ENCODE measurements at regions not wholly inside any gene's neighbourhood (a gene's known extent, or its start where the extent isn't known, plus 50 kb on each side); places are given as distances from the start of the nearest gene placed in this dataset.

- no TSS peak for BruUV-seq (replicated peaks)
- Histone ChIP-seq H3K4me1 (ENCODE audit: control insufficient read depth, insufficient read depth, low read length) (no peaks in the 10 kb centered on the region), H3K27ac (ENCODE audit: control insufficient read depth, insufficient read depth) (no peak overlapping the region), H3K36me3 (ENCODE audit: control insufficient read depth in 2 of 2, insufficient read depth in 2 of 2, low read length in 1 of 2) (no peaks in the 10 kb centered on the region), H3K4me3 (no peak overlapping the region), H3K27me3 (replicated peaks in 1 of 2; ENCODE audit: control insufficient read depth in 2 of 2, insufficient read depth in 2 of 2, low read length in 1 of 2) (0 out of 4 replicates have a peak, but pooled peaks cover 0 to 2% of the 10 kb centered on the region in 2 experiments), H3K4me2 (ENCODE audit: control insufficient read depth, insufficient read depth) (no peak overlapping the region), H3K9ac (ENCODE audit: control insufficient read depth, insufficient read depth, low read length) (no peak overlapping the region), H3K79me2 (ENCODE audit: control insufficient read depth, insufficient read depth, low read length) (no peaks in the 10 kb centered on the region), H4K20me1 (ENCODE audit: control insufficient read depth, insufficient read depth) (no peaks in the 10 kb centered on the region), H2AFZ (ENCODE audit: control insufficient read depth, low read depth, low read length) (no peak overlapping the region), H3K9me3 (replicated peaks; ENCODE audit: control insufficient read depth, insufficient read depth, low read length) (no peaks in the 10 kb centered on the region)
- CTCF ChIA-PET = no interaction called here
- in situ Hi-C loops (cut with MboI) = no loop called here
- POLR2A ChIA-PET = no interaction called here
- ATAC-seq (no peak), DNase-seq (ENCODE audit: low read depth, low spot score) (no peak), FAIRE-seq (no peak)
- RAD21 ChIA-PET (ENCODE audit: unreplicated experiment) = no interaction called here
- intact Hi-C loops (cut with micrococcal nuclease; ENCODE audit: unreplicated experiment) = no loop called here
- SMC1A ChIA-PET (ENCODE audit: uncharacterized antibody, unreplicated experiment) = no interaction called here
- TF ChIP-seq TCF3 (IDR thresholded peaks at IDR 0.05; ENCODE audit: borderline replicate concordance, insufficient read depth, low read depth, low read length) (no peak), SUZ12 (IDR thresholded peaks at IDR 0.05; ENCODE audit: unreplicated experiment) (no peak), HDGF (IDR thresholded peaks at IDR 0.05) (no peak), REST (IDR thresholded peaks at IDR 0.05; ENCODE audit: low read depth, low read length) (no peak)
- 0% methylated on average over 1 of the region's 1 CpG for WGBS (ENCODE audit: insufficient coverage, insufficient replicate concordance, low lambda C conversion rate, missing lambda C conversion rate)
These were observed 79.6 kb upstream of the C1QTNF7 start for GRCh38 chr4:15348236-15348635.

GRCh38 chr4:15348695-15349094, 79.1 kb upstream of the C1QTNF7 start:
- 0% methylated on average over 1 of the region's 1 CpG for WGBS (ENCODE audit: insufficient coverage, insufficient replicate concordance, low lambda C conversion rate, missing lambda C conversion rate)
- ChIA-PET RAD21 (ENCODE audit: unreplicated experiment) (no interaction called here), CTCF (no interaction called here), SMC1A (ENCODE audit: uncharacterized antibody, unreplicated experiment) (no interaction called here), POLR2A (no interaction called here)
- H3K4me1 ChIP-seq (ENCODE audit: control insufficient read depth, insufficient read depth, low read length) = no peaks in the 10 kb centered on the region
- 0 out of 4 replicates have a peak, but pooled peaks cover 0 to 2% of the 10 kb centered on the region in 2 experiments for H3K27me3 ChIP-seq (replicated peaks in 1 of 2; ENCODE audit: control insufficient read depth in 2 of 2, insufficient read depth in 2 of 2, low read length in 1 of 2)
- no peaks in the 10 kb centered on the region for H3K79me2 ChIP-seq (ENCODE audit: control insufficient read depth, insufficient read depth, low read length)
- DNase-seq (ENCODE audit: low read depth, low spot score) = no peak
- no peak overlapping the region for H3K4me2 ChIP-seq (ENCODE audit: control insufficient read depth, insufficient read depth)
- no peak overlapping the region for H3K27ac ChIP-seq (ENCODE audit: control insufficient read depth, insufficient read depth)
- no peaks in the 10 kb centered on the region for H3K9me3 ChIP-seq (replicated peaks; ENCODE audit: control insufficient read depth, insufficient read depth, low read length)
- H2AFZ ChIP-seq (ENCODE audit: control insufficient read depth, low read depth, low read length) = no peak overlapping the region
- in situ Hi-C loops (cut with MboI) (no loop called here), intact Hi-C loops (cut with micrococcal nuclease; ENCODE audit: unreplicated experiment) (no loop called here)
- no TSS peak for BruUV-seq (replicated peaks)
- no peaks in the 10 kb centered on the region for H3K36me3 ChIP-seq (ENCODE audit: control insufficient read depth in 2 of 2, insufficient read depth in 2 of 2, low read length in 1 of 2)
- FAIRE-seq = no peak
- no peak overlapping the region for H3K9ac ChIP-seq (ENCODE audit: control insufficient read depth, insufficient read depth, low read length)
- no peaks in the 10 kb centered on the region for H4K20me1 ChIP-seq (ENCODE audit: control insufficient read depth, insufficient read depth)
- TF ChIP-seq ZZZ3 (IDR thresholded peaks at IDR 0.05; ENCODE audit: control insufficient read depth, insufficient read length, low read depth) (no peak), JUND (IDR thresholded peaks at IDR 0.05; ENCODE audit: low read depth, low read length) (no peak), IKZF2 (IDR thresholded peaks at IDR 0.05) (no peak), EGR1 (IDR thresholded peaks at IDR 0.05; ENCODE audit: borderline replicate concordance in 1 of 2, low read depth in 2 of 2, low read length in 2 of 2) (no peak), E2F8 (IDR thresholded peaks at IDR 0.05; ENCODE audit: low read depth, partially characterized antibody) (no peak), IKZF1 (conservative IDR thresholded peaks at IDR 0.05) (no peak), SUZ12 (IDR thresholded peaks at IDR 0.05; ENCODE audit: unreplicated experiment) (no peak), IRF4 (IDR thresholded peaks at IDR 0.05; ENCODE audit: low read depth, low read length) (no peak)
- no peak overlapping the region for H3K4me3 ChIP-seq
- no peak for ATAC-seq
